ENCODE measurements at regions not wholly inside any gene's neighbourhood (a gene's known extent, or its start where the extent isn't known, plus 50 kb on each side); places are given as distances from the start of the nearest gene placed in this dataset.
"Not testable (repeated sequence)": the region's sequence is repeated elsewhere in the genome, so short reads cannot be mapped to it uniquely, and the experiment has no call there.

GRCh38 chr2:66101206-66101605, 333.7 kb upstream of the MEIS1 start:
- DNase-seq (ENCODE audit: low spot score in 2 of 2), result no peak
- 85 to 92% methylated on average over 1 of the region's 1 CpG for WGBS, 2 donors
- no peak overlapping the region for H3K4me3 ChIP-seq (ENCODE audit: low read depth, poor library complexity, severe bottlenecking)
- TF ChIP-seq POLR2A (IDR thresholded peaks at IDR 0.05) (no peak), CTCF (IDR thresholded peaks at IDR 0.05) (no peak)
- intact Hi-C loops (cut with DNase I; ENCODE audit: low total_unique reads), result no loop called here

- H3K4me3 ChIP-seq (ENCODE audit: low read depth, poor library complexity, severe bottlenecking), result no peak overlapping the region
- TF ChIP-seq CTCF (IDR thresholded peaks at IDR 0.05) (no peak), POLR2A (IDR thresholded peaks at IDR 0.05) (no peak)
- intact Hi-C loops (cut with DNase I; ENCODE audit: low total_unique reads), result no loop called here
- no peak for DNase-seq (ENCODE audit: low spot score in 2 of 2)
- WGBS, 2 donors, result 64 to 65% methylated on average over 6 of the region's 6 CpGs
Measured at GRCh38 chr2:66095820-66096345, 339.0 kb upstream of the MEIS1 start.

GRCh38 chr2:66094689-66095088, 340.2 kb upstream of the MEIS1 start:
- 92 to 98% methylated on average over 2 of the region's 2 CpGs for WGBS, 2 donors
- intact Hi-C loops (cut with DNase I; ENCODE audit: low total_unique reads); H3K4me3 ChIP-seq (ENCODE audit: low read depth, poor library complexity, severe bottlenecking); DNase-seq (ENCODE audit: low spot score in 2 of 2): not testable (repeated sequence)

GRCh38 chr2:66093371-66093770, 341.6 kb upstream of the MEIS1 start:
- intact Hi-C loops (cut with DNase I; ENCODE audit: low total_unique reads), result no loop called here
- WGBS, 2 donors, result 84 to 91% methylated on average over 1 of the region's 1 CpG
- H3K4me3 ChIP-seq (ENCODE audit: low read depth, poor library complexity, severe bottlenecking), result no peak overlapping the region
- TF ChIP-seq POLR2A (IDR thresholded peaks at IDR 0.05) (no peak), CTCF (IDR thresholded peaks at IDR 0.05) (no peak)
- DNase-seq (ENCODE audit: low spot score in 2 of 2), result no peak

- WGBS, 2 donors, result 88 to 89% methylated on average over 9 of the region's 9 CpGs
- no peak overlapping the region for H3K4me3 ChIP-seq (ENCODE audit: low read depth, poor library complexity, severe bottlenecking)
- TF ChIP-seq POLR2A (IDR thresholded peaks at IDR 0.05) (no peak), CTCF (IDR thresholded peaks at IDR 0.05) (no peak)
- intact Hi-C loops (cut with DNase I; ENCODE audit: low total_unique reads), result no loop called here
- DNase-seq (ENCODE audit: low spot score in 2 of 2), result no peak
Measured at GRCh38 chr2:66084948-66085590, 349.9 kb upstream of the MEIS1 start.

GRCh38 chr2:66082581-66082980, 352.3 kb upstream of the MEIS1 start:
- H3K4me3 ChIP-seq (ENCODE audit: low read depth, poor library complexity, severe bottlenecking), result no peak overlapping the region
- no peak for TF ChIP-seq POLR2A (IDR thresholded peaks at IDR 0.05)
- no peak for DNase-seq (ENCODE audit: low spot score in 2 of 2)
- intact Hi-C loops (cut with DNase I; ENCODE audit: low total_unique reads), result no loop called here
- 69% methylated on average over 1 of the region's 1 CpG for WGBS, 2 donors

GRCh38 chr2:66080127-66080526, 354.8 kb upstream of the MEIS1 start:
- DNase-seq (ENCODE audit: low spot score in 2 of 2), result no peak
- no peak for TF ChIP-seq CTCF (IDR thresholded peaks at IDR 0.05)
- TF ChIP-seq POLR2A (IDR thresholded peaks at IDR 0.05), result no peak
- intact Hi-C loops (cut with DNase I; ENCODE audit: low total_unique reads), result no loop called here
- WGBS, 2 donors, result 33 to 41% methylated on average over 5 of the region's 5 CpGs
- no peak overlapping the region for H3K4me3 ChIP-seq (ENCODE audit: low read depth, poor library complexity, severe bottlenecking)
